Fibroblast of skin of right quadriceps (primary cell): ENCODE measurements at regions not wholly inside any gene's neighbourhood (a gene's known extent, or its start where the extent isn't known, plus 50 kb on each side); places are given as distances from the start of the nearest gene placed in this dataset.

Experiments
- DNase-seq: peaks from one replicate; pipeline ENCODE4 v3.0.0-alpha.2; 2013

DNA sequence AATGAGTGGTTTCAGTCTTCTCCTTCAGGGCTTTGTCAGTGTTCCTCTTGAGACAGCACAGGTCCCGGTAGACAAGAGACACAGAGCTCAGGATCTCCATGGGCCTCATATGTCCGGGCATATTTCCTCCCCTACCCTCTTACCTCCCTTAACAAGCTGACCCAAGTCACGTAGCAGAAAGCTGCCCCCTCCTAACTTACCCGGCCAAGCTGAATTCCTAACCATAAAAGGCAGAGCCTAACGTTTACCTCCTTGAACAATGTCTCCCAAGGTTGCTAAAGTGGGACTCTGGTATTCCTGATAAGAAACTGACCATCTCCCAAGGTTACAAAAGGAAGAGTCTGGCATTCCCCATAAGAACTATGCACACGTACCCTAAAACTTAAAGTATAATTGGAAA, 182.2 kb upstream of the USP15 start:
- no peak for DNase-seq

DNA sequence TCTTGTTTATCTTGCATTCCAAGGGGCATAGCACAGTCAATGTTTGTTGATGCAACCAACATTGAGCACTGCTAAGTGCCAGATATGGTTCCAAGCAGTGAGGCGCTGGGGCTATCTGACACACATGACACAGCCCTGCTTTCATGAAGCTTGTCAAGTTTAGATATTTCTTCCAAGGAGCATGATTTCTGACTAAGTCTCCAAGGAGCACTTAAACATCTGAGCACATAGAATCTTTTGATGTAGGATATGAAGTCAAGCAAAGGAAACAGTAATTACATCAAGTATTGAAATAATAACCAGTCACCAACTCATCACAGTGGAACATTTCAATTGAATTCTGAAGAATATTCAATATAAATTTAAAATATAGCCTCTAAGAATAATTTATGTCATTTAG, 177.8 kb upstream of the USP15 start:
- no peak for DNase-seq

DNA sequence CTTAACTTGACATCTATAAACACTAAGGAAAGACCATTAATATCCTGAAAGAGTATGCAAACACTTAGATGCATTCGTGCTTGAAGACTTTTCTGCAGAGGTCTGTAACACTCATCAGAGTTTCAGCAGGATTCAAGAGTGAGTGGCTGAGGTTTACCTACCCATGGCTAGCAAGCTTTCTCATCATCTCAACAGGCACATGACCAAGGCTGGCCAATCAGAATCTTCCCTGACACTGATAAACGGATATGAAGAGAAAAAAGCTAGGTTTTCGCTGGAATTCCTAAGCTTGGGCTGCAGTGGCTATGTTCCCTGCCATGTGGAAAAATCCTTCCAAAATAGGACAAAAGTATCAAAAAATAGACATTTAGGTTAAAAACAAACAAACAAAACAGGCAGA, 162.1 kb upstream of the USP15 start:
- DNase-seq: no peak

DNA sequence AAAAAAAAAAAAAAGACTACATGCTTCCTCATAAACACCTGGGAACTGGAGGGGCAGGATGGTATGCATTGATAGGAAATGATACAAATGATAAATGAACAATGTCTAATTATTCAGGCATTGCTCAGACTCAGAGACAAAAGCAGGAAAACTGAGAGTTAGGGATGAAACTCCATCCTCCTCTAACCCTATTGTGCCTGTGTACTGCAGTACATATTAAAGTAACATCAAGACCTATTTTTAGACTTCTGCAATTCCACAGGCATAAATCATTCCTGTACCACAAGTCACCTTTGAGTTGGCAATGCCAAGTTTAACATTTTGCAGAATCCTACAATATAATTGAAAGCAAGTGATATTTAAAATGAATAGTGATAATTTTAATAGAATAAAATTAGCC, 156.5 kb upstream of the USP15 start:
- no peak for DNase-seq

DNA sequence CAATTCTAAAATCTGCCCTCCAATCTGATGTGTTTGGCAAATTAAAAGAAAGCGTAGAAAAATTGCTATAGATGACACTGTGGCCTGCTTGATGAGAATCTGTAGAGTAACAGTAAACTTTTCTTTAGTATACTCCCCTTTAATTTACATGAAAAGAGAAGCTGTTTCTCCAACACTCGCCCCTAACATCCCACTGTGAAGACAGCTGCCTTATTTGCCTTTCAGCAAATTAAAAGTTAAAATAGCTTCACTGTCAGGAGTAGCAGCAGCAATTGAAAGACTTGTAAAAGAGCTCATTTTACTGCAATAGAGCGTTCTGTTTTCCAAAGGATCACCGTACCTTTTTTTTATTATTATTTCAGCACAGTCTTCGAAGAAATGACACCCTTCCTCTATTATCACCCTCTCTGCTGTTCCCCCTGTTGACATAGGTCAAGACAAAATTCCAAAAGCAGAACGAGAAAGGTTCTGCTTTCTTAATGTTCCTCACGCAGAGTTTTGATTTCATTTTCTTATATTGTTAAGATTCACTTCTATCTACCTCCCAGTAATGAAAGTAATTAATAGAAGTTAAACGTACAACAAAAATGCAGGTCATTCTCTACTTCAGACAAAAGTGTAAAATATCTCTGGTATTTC, 153.5 kb upstream of the USP15 start:
- DNase-seq: no peak

DNA sequence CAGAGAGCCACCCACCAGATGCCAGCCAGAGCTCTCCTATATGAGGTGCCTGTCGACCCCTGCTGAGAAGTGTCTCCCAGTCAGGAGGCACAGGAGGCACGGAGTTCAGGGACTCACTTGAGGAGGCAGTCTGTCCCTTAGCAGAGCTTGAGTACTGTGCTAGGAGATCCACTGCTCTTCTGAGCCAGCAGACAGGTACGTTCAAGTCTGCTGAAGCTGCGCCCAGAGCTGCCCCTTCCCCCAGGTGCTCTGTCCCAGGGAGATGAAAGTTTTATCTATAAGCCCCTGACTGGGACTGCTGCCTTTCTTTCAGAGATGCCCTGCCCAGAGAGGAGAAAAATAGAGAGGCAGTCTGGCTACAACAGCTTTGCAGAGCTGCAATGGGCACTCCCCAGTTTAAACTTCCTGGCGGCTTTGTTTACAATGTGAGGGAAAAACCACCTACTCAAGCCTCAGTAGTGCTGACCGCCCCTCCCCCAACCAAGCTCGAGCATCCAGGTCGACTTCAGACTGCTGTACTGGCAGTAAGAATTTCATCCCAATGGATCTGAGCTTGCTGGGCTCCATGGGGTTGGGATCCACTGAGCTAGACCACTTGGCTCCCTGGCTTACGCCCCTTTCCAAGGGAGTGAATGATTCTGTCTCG, 146.7 kb upstream of the USP15 start:
- DNase-seq: no peak

DNA sequence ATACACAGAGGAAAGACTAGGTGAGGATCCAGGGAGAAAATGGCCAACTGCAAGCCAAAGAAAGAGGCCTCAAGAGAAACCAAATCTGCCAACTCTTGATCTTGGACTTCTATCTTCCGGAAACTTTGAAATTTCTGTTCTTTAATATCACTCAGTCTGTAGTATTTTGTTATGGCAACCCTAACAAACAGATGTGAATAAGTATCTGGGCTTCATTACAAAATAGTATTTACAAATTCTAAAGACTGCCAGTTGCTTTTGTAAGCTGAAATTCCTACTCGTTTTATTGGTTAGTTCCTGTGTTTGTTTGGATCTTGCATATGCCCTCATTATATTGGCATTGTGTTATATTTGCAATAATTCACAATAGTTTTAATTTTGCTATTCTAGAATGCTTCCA, 143.2 kb upstream of the USP15 start:
- DNase-seq: no peak

DNA sequence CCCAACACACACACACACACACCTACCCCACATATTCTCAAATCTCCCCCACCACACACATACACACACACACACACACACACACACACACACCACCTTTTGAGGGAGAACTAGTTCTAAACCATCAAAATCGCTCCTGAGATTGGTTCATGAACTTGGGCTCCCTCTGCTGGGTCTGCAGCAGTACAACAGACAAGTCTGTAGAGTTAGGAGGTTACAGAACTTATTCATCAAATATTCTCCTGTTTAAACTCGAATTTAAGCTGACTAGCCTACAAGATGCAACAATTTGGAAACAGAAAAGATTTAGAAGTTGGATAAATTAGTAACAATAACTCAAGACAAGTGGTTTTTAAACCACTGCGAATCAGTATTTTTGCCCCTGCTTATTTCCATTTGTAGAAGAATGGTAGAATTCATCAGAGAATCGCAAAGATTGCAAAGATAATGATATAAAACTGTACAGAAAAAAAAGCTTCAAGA, 136.4 kb upstream of the USP15 start:
- DNase-seq: peak; percentile 47

DNA sequence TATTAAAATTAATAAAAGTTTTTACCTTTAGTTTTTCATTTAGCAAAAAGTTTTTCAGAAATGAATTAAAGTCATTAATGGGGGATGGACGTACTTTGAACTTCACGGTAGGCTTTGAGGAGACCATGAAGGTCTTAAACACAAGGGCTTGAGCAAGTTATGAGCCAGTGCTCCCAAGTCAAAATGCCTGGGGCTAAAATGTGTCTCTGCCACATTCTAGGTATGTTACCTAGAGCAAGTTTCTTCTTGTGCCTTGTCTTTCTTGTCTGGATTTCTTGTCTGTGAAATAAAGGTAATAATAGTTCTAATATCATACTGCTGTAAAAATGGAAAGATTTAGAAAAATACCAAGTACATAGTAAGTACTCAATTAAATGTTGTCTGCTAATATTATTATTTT, 132.7 kb upstream of the USP15 start:
- no peak for DNase-seq

DNA sequence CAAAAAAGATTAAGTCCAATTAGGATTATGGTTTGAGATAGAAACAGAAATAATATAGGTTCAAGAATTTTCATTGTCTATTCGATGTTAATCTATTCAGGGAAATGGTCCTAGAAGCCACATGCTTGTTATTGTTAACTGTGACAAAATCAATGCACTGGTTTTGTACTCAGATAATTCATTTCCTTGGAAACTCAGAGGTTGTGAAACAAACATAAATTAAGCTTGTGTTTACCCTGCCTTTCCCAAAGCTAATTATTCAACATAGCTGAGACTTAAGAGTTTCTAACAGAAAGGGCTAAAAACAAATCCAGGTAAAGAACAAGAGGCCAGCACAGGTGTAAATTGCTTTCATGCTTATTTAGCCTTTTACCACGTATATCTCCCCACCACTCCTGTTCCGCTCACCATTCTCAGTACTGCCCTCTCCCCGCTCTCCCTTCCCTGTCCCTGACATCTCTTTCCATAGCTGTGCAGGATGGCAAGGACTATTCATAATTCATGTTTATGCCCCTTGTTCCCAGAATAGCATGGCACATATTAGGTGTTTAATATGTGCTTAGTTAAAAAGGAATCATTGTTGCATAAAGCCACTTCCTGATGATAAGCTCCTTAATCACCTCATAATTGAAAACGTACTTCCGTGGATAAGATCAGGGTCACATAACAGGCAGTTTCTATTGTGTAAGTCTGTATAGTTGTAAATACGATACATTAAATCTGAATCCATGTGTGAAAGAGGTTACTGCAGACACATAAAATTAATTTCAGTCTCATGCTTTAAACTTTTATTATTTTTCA, 131.8 kb upstream of the USP15 start:
- peak; percentile 7 for DNase-seq

DNA sequence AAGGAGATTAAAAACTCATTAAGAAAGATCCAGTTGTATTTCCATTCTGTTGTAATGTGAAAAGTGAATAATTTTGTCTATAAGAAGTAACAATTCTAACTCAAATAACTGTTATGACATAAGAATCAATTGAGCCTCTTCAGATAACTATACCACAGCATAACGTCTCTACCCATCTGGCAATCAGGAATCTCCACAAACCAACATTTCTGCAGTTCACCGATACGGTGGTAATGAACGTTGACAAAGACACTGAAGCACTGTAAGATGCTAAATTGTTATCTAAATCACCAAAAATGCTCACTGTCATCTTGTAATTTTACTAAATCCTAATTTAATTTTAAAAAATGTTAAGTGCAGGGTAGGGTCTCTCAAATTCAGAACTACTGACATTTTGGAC, 130.9 kb upstream of the USP15 start:
- no peak for DNase-seq

DNA sequence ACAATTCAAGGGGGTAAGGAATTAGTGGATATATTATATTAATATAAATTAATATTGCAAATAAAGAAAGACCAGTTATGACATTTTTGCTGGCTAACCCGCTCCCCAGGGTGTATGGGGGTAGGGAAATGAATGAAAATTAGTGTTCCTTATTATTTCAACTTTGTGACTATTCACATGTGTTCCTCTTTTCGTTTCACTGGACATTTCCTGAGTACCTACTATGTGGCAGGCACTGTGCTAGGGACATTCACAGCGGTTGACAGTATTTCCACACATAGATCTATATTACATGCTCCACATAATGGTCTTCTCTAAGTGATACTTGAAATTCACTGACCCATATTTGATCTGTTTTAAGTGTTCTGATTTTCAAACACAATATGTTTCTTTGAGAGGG, 129.8 kb upstream of the USP15 start:
- no peak for DNase-seq

DNA sequence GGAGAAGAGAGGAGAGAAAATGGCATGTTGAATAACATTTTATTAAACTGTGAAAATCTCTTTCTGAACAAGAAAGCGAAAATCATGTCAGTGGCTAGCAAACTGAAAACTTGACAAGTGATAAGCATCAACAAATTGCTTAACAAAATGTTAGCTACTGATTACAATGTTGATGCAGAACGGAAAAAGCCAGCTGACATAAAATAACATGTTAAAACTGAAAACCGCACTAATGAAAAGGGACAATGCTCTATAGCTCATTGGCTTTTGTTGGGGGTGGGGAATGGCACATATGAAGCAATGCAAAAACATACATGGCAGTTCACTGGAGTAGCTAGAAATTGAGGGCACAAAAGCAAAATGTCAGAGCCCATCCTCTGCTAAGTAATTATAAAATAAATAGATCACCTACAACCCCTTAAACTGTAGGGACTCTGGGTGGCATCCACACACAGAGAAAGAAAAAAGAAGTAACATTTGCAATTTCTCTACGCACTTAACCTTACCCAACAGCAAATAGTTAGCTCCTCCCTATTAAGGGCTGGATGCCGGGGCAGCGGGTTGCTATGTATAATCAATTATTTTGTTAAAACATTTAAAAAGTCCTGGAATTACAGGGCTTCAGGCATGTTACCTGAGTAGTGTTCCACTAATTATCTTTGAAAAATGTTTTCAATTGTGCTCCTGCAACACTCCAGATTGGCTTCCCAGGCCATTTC, 129.2 kb upstream of the USP15 start:
- no peak for DNase-seq

DNA sequence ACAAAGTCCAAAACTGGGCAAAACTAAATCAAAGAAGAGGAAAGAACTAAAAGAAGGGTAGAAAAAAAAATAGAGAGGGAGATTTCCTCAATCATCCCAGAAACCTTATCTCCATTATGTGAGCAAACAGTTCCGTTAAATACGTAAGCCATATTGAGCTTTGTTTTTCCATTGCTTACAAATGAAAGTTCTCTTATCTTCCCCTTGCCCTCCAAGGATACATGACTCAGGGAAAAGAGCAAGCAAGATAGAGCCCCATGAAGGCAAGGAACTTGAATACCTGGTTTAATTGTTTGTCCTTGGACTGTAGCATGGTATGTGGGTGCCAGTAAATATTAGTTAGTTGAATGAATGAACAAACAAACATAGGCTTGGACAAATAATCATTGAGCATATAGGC, 126.8 kb upstream of the USP15 start:
- DNase-seq: no peak

DNA sequence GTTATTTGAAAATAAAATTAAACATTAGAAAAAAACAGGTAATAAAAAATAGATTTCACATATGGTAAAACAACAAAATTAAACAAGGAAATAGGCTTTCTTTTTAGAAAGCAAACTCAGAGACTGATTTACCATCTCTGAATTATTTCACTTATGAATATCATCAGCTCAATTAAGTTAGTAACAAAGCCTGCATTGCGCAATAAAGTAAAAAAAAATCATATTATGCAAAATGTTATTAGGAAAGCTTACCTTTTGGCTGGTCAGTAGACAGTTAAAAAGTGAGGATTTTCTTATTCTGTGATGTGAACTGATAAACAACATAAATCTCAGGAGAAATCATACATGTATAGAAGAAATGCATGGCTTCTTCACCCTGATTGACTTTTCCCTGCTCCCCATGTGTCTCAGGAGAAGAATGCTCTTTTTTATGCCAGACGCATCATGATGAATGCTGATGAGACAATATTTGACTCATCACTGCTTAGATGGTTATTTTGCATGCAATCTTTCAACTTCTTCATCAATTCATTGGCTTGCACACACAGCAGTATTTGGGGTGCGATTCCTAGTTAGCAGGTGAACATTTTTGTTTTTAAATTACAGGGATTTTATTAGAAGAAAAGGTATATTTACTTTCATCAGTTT, 124.5 kb upstream of the USP15 start:
- DNase-seq: no peak

DNA sequence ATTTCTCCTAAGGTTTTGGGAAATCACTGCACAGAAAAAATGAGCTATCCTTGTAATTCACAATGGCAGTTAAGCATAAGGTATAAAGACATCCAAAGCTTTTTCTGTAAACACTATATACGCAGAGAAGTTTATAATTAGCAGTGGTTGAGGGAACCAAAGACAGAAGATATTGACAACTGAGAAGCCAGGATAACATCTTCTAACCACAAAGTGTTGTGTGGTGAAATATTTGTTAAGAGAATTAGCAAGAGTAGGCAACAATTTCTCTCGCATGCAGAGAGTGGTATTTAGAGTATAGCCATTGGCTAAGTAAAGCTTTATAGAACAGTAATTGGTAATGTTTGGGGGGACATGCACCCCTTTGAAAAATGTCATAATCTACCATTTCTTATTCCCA, 123.7 kb upstream of the USP15 start:
- no peak for DNase-seq

DNA sequence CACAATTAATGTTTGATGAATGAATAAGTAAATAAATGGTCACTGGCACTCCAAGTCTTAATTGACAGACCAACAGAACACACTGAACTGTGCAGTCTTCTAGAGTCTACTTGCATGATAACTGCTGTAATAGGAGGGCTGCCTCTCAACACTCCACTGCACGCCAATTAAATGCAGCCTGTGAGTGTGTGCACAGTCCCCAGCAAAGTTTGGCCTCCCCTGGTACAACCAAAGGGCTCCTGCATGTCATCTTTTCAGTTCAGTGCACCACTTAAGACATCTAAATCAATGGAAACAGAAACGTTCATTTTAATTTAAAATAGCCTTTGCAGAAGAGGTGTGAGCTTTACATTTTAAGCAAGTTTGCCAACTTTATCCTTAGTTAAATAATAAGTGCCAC, 121.7 kb upstream of the USP15 start:
- no peak for DNase-seq

DNA sequence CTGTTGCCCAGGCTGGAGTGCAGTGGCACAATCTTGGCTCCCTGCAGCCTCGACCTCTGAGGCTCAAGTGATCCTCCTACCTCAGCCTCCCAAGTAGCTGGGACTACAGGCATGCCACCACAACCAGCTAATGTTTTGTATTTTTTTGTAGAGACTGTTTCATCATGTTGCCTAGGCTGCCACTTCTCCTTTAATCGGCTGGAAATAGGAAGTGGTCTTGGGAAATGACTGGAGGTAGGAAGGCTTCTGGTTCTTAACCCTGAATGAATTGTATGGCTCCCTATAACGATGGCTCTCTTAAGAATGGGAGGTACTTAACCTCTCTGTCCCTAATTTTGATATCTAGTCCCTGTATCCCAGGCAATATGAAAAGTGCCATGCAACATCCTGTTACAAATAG, 113.9 kb upstream of the USP15 start:
- no peak for DNase-seq

DNA sequence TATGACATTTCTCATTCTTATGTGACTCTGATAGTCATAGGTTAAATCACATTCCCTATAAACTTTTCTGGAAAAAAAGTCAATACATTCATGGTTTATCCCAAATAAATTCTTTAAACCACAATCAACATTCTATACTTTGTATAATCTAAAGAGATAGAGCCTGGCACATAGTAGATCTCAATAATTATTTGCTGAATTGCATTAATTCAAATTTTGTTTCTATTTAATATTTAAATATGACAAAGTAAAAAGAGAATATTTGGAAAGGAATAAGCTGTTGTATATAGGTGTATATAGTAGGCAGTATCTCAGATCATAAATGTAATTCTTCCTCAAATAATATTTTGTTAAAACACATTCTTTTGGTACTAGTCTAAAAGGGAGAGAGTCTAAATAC, 102.2 kb upstream of the USP15 start:
- DNase-seq: no peak

DNA sequence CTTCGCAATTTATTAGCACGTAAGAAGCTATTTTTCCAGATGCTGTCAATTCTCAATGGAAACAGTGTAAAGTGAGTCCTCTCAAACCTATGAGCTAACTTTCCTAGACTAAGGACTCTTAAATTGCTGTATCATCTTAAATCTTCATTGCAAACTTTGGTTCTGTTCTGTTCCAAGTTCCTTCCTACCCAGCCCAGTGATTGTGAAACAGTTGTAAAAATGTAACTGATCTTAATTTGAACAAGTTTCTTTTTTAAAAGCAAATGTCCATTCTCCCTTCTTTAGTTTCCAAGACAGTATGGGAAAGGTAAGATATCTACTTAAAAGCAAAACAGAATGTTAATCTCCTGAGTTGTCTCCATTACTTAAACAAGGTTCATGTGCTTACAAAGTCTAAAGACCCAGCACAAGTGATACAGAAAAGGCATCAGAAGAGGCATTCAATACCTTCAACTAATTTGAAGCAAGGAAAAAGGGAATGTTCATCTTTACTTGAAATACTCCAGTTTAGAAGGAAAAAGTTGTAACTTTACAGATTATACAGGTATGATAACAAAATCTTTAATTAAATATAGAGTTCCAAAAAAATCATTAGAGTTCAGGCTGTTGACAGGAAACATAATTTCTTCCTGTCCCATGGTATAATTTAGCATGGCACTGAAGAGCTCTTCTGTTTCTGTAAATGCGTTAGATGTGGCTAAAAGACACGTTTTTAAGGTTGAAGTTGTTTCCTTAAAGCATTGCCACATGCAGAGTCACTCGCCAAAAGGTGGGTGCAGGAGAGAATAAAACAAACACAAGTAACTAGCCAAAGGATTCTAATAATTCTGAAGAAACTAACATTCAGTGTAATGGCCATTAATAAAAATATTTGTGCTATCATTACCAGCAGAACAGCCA, 101.5 kb upstream of the USP15 start:
- DNase-seq: no peak

DNA sequence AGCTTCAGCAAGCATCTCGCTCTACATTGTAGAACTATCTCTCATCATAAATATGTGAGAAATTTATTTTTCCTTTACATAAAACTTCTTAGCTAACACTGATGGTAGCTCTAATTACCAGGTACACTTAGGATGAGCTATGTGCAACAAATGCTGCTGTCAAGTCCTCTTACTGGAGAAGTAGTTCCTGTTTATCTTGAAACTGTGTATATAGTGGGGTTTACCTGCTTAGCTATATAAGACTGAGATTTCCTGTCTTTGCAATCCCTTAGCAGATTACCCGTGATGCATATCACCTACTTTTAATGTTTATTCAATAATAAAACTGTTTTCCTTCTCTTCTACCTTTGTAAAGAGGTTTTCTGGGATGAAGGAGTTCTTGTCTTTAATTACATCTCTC, 98.0 kb upstream of the USP15 start:
- DNase-seq: no peak

DNA sequence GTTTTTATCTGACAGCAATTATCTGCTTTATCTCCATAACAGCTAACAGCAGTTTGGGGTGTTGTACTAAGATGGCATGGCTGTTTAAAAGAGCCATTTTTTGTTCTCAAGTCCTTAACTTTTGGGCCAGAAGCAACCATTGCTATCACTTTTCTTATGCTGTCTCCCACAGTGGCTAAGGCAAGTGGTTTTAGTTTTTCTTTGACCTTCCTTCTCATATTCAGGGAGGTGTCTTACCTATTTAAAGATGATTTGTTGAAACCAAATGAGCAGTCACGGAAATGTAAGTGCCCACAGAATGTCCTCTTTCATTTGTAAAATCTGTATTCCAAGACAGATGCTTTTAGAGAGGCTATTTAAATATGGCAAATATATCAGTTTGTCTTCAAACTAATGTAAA, 96.8 kb upstream of the USP15 start:
- DNase-seq: no peak
